Thymus (tissue), 11 donors: ENCODE measurements at regions not wholly inside any gene's neighbourhood (a gene's known extent, or its start where the extent isn't known, plus 50 kb on each side); places are given as distances from the start of the nearest gene placed in this dataset.

Experiments
- DNase-seq, 9 donors: peaks; one replicate each; pipeline ENCODE4 v3.0.0-alpha.2; 2013; ENCODE audit warnings: low spot score in 9 of 9, low read depth in 6 of 9, missing footprints in 1 of 9
- H3K27ac ChIP-seq, 2 donors: one replicate each; pipeline ENCODE4 v1.5.1; 2013; ENCODE audit warnings: control low read depth in 1 of 2, low read depth in 1 of 2, low read length in 1 of 2, mild to moderate bottlenecking in 1 of 2, moderate library complexity in 1 of 2
- H3K27me3 ChIP-seq, 2 donors: one replicate each; pipeline ENCODE4 v1.5.1; 2013; ENCODE audit warnings: low read length in 1 of 2; ENCODE audit not compliant: control insufficient read depth in 2 of 2, insufficient read depth in 1 of 2
- H3K36me3 ChIP-seq, 2 donors: one replicate each; pipeline ENCODE4 v1.5.1; 2013; ENCODE audit warnings: low read length in 1 of 2, mild to moderate bottlenecking in 1 of 2, moderate library complexity in 1 of 2; ENCODE audit not compliant: control insufficient read depth in 2 of 2, insufficient read depth in 2 of 2
- H3K4me1 ChIP-seq, 2 donors: one replicate each; pipeline ENCODE4 v1.5.1; 2013; ENCODE audit warnings: low read length in 2 of 2; ENCODE audit not compliant: control insufficient read depth in 2 of 2, insufficient read depth in 2 of 2
- H3K4me3 ChIP-seq, 2 donors: one replicate each; pipeline ENCODE4 v1.5.1; 2013; ENCODE audit warnings: low read length in 2 of 2, control low read depth in 1 of 2, mild to moderate bottlenecking in 1 of 2
- H3K9me3 ChIP-seq, 2 donors: one replicate each; pipeline ENCODE4 v1.5.1; 2013; ENCODE audit warnings: low read length in 1 of 2, mild to moderate bottlenecking in 1 of 2; ENCODE audit not compliant: control insufficient read depth in 2 of 2, insufficient read depth in 1 of 2
- WGBS: extraction: QIAGEN DNeasy Blood & Tissue Kit; methylation state at CpG from one replicate; pipeline ENCODE4 v1.1.7; 2013; 5-methylcytosine and 5-hydroxymethylcytosine counted together
- donor health status: healthy.

DNA sequence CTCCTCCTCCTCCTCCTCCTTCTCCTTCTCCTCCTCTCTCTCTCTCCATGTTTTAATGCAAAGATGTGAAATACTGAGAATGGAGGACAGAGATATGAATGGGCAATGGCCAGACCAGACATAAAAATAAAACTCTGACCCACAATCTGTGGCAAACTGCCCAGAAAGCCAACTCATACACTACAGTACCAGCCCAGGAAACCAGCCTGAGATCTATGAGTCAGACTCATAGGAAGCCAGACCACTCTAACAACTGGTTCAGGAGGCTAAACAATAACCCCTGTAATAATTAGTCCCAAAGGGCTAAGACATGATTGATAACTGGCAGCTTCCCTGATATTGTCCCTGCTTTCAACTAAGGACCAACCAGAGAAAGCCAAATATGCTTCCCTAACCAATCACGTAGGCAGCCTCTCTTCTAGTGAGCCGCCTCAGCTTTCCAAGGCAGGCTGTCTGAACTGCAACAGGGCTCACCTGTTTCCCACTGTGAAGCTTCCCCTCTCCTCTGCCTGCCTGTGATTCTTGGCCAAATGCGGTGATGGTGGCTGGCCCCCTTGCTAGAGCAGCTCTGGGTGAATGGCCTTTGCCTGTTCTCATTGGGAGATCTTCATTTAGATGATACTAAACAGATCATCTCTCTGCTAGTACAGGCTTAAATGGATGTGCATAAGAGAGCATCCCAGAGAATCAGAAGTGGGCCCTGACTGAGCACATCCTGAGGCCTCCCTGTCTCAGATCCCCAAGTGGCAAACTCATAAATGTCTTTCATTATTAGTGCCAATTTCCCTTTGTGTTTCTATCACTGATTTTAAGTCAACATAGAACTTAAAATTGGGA, 817.6 kb downstream of the TNS3 start:
- Histone ChIP-seq H3K9me3 (no peaks in the 10 kb centered on the region), H3K27ac (no peak overlapping the region)
- 93% methylated on average over 3 of the region's 3 CpGs for WGBS

GRCh38 chr7:46763344-46763743, 818.6 kb downstream of the TNS3 start:
- no peak overlapping the region for H3K27ac ChIP-seq
- no peaks in the 10 kb centered on the region for H3K4me1 ChIP-seq
- 78% methylated on average over 3 of the region's 3 CpGs for WGBS
- H3K36me3 ChIP-seq = no peaks in the 10 kb centered on the region
- DNase-seq = no peak
- H3K27me3 ChIP-seq = no peaks in the 10 kb centered on the region
- no peaks in the 10 kb centered on the region for H3K9me3 ChIP-seq
- no peak overlapping the region for H3K4me3 ChIP-seq

More for the DNA sequence above, 817.6 kb downstream of the TNS3 start:
- no peak for DNase-seq
- Histone ChIP-seq H3K4me3 (no peak overlapping the region), H3K36me3 (no peaks in the 10 kb centered on the region), H3K4me1 (no peaks in the 10 kb centered on the region), H3K27me3 (no peaks in the 10 kb centered on the region)

GRCh38 chr7:46759711-46760480, 822.0 kb downstream of the TNS3 start:
- no peak for DNase-seq
- H3K27me3 ChIP-seq = no peaks in the 10 kb centered on the region
- no peak overlapping the region for H3K4me3 ChIP-seq
- H3K27ac ChIP-seq = no peak overlapping the region
- H3K9me3 ChIP-seq = no peaks in the 10 kb centered on the region
- H3K36me3 ChIP-seq = no peaks in the 10 kb centered on the region
- no peaks in the 10 kb centered on the region for H3K4me1 ChIP-seq
- 90% methylated on average over 7 of the region's 7 CpGs for WGBS

- Histone ChIP-seq H3K27ac (no peak overlapping the region), H3K9me3 (no peaks in the 10 kb centered on the region), H3K27me3 (no peaks in the 10 kb centered on the region), H3K4me1 (no peaks in the 10 kb centered on the region), H3K36me3 (no peaks in the 10 kb centered on the region), H3K4me3 (no peak overlapping the region)
- no peak for DNase-seq
- WGBS = 93% methylated on average over 4 of the region's 4 CpGs
Observed at GRCh38 chr7:46756996-46757395, 824.9 kb downstream of the TNS3 start.

DNA sequence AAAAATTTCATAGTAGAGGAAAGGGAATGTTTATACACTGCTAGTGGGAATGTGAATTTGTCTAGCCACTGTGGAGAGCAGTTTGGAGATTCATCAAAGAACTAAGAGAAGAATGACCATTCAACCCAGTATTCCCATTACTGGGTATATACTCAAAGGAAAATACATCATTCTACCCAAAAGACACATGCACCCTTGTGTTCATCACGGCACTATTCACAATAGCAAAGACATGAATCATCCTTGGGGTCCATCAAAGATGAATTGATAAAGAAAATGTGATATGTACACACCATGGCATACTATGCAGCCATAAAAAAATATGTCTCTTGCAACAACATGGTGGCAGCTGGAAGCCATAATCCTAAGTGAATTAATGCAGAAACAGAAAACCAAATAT, 825.7 kb downstream of the TNS3 start:
- Histone ChIP-seq H3K27me3 (no peaks in the 10 kb centered on the region), H3K4me1 (no peaks in the 10 kb centered on the region), H3K27ac (no peak overlapping the region), H3K4me3 (no peak overlapping the region), H3K9me3 (no peaks in the 10 kb centered on the region), H3K36me3 (no peaks in the 10 kb centered on the region)
- WGBS = 85% methylated on average over 1 of the region's 1 CpG
- no peak for DNase-seq

GRCh38 chr7:46755120-46756034, 826.5 kb downstream of the TNS3 start:
- Histone ChIP-seq H3K27ac (no peak overlapping the region), H3K36me3 (no peaks in the 10 kb centered on the region), H3K9me3 (no peaks in the 10 kb centered on the region), H3K4me1 (no peaks in the 10 kb centered on the region), H3K27me3 (no peaks in the 10 kb centered on the region), H3K4me3 (no peak overlapping the region)
- 83% methylated on average over 5 of the region's 5 CpGs for WGBS
- DNase-seq = no peak

DNA sequence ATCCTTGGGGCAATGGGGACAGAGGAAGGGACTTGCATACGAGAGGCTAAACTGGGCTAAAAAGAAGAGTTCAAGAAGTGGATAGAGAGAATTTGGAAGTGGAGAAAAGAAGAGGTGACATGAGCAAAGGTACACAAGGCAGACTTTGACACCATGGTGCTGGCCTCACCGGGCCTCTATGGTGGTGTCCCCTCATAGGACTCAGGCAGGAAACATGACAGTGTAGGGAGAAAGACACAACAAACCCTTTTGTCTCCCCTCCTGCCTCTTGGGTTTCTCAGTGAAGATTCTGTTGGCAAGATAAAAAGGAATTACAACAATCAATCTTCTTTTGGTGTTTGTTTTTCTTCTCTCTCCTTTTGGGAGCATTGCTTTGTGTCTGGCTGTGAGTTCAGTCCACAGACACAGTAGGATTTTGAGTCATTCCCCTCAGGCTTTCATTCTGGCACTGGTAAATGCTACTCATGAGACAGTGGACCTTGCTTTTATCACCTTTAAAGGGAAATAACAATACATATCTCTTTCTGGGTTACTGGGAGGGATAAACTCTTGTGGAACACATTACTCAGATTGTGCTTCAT, 827.7 kb downstream of the TNS3 start:
- no peak for DNase-seq
- H3K27ac ChIP-seq = no peak overlapping the region
- no peaks in the 10 kb centered on the region for H3K9me3 ChIP-seq

GRCh38 chr7:46753662-46754061, 828.2 kb downstream of the TNS3 start:
- H3K36me3 ChIP-seq = no peaks in the 10 kb centered on the region
- no peaks in the 10 kb centered on the region for H3K9me3 ChIP-seq
- H3K27me3 ChIP-seq = no peaks in the 10 kb centered on the region
- no peak overlapping the region for H3K4me3 ChIP-seq
- 89% methylated on average over 2 of the region's 2 CpGs for WGBS
- no peaks in the 10 kb centered on the region for H3K4me1 ChIP-seq
- H3K27ac ChIP-seq = no peak overlapping the region
- DNase-seq = no peak

More for the DNA sequence above, 827.7 kb downstream of the TNS3 start:
- 88% methylated on average over 2 of the region's 2 CpGs for WGBS
- Histone ChIP-seq H3K27me3 (no peaks in the 10 kb centered on the region), H3K36me3 (no peaks in the 10 kb centered on the region), H3K4me3 (no peak overlapping the region), H3K4me1 (no peaks in the 10 kb centered on the region)
